Omental fat pad (tissue), 3 donors: ENCODE measurements at regions not wholly inside any gene's neighbourhood (a gene's known extent, or its start where the extent isn't known, plus 50 kb on each side); places are given as distances from the start of the nearest gene placed in this dataset.

Experiments used
- ATAC-seq: fragments of 150-250 bp; one replicate; pipeline ENCODE4 v1.9.1; 2016; ENCODE audit warnings: mild to moderate bottlenecking, moderate library complexity; ENCODE audit not compliant: low FRiP score
- DNase-seq: peaks from one replicate; pipeline ENCODE4 v3.0.0-alpha.2; 2019; ENCODE audit warnings: low spot score
- TF ChIP-seq, protein P1 (sequence below), 3 donors: fragments of 450-650 bp; IDR thresholded peaks; one replicate each; pipeline ENCODE4 v1.5.1; 2016 to 2017; ENCODE audit warnings: antibody characterized with exemption in 3 of 3, mild to moderate bottlenecking in 3 of 3, moderate library complexity in 2 of 3

DNA sequence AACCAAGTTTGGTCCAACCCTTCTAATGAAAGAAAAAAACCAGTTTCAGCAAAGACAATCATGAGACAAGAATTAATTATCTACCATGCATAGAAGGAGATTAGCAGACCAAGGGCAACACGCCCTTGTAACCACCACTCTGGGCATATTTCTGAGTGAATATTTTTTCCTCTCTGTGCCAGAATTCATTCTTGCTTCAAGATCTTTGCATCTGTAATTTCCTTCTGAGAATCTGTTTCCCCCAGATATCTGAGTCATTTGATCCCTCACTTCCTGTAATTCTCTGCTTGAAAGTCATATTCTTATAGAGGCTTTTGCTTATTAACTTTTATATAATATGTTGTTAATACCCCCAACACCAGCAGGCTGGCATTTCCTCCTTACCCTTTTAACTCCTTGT is 243.7 kb downstream of the SLC16A7 start:
- DNase-seq (no peak), ATAC-seq (no peak)
- TF ChIP-seq, protein P1, sequence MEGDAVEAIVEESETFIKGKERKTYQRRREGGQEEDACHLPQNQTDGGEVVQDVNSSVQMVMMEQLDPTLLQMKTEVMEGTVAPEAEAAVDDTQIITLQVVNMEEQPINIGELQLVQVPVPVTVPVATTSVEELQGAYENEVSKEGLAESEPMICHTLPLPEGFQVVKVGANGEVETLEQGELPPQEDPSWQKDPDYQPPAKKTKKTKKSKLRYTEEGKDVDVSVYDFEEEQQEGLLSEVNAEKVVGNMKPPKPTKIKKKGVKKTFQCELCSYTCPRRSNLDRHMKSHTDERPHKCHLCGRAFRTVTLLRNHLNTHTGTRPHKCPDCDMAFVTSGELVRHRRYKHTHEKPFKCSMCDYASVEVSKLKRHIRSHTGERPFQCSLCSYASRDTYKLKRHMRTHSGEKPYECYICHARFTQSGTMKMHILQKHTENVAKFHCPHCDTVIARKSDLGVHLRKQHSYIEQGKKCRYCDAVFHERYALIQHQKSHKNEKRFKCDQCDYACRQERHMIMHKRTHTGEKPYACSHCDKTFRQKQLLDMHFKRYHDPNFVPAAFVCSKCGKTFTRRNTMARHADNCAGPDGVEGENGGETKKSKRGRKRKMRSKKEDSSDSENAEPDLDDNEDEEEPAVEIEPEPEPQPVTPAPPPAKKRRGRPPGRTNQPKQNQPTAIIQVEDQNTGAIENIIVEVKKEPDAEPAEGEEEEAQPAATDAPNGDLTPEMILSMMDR (IDR thresholded peaks at IDR 0.05): no peak

DNA sequence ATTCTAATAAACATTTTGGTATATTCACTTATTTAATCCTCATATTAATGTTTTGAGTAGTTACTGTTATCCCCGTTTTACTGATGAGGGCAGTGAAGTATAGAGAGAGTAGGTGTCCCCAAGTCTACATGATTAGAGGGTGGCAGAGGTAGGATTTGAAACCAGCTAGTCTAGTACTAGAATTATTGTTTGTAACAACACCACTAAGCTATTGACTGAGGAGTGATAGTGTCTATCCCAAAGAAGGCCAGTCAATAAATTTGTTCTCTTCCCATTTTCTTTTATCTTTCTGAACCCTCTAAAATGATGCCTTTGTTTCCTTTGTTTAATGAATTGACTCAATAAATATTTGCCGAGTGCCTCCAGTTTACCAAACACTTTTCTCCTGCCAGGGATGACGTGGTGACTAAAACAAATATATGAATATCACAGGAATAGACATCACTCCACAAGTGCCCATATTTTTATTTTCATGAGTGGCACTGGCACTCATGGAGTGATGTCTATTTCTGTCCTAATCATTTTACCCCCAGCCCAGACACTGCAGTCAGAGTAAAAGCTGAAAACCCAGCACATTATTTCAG is 247.5 kb downstream of the SLC16A7 start:
- no peak for DNase-seq
- TF ChIP-seq, protein P1 (IDR thresholded peaks at IDR 0.05): no peak

DNA sequence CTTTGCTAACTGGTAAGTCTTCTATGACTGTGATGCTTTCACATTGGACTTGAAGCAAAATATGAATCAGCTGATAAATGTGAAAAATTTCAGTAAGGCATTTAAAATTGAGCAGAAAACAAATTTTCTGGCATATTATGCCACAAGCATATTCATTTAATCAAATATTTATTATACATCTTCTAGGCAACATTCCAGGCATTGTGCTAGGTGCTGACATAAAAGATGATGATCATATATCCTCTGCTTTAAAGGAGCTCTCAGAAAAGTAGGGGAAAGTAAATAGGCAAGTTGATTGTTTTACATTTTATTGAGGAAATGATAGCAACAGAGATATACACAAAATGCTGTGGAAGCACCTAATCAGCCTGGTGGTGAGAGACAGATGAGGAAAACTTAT is 248.9 kb downstream of the SLC16A7 start:
- TF ChIP-seq, protein P1 (IDR thresholded peaks at IDR 0.05): no peak
- ATAC-seq: no peak

More for the DNA sequence above, 247.5 kb downstream of the SLC16A7 start:
- ATAC-seq: no peak

DNA sequence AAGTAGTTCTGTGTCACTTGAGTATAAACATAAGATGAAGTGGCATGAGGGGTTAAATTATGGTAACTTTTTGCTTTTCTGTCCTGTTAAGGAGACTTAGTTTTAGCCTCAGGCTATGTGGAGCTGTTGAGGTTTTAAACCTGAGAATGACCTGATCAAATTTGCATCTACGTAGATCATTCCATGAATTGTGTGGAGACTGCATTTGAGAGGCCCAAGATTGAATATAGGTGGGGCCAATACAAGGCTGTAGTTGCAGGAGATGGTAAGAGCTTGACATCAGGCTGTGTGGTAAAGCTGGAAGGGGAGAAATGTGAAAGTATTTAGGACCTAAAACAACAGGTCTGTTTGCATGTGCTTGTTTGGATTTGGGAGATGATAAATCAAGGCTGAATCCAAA is 249.5 kb downstream of the SLC16A7 start:
- TF ChIP-seq, protein P1 (IDR thresholded peaks at IDR 0.05): no peak
- no peak for DNase-seq
- ATAC-seq: no peak

More for the DNA sequence above, 248.9 kb downstream of the SLC16A7 start:
- DNase-seq: no peak

DNA sequence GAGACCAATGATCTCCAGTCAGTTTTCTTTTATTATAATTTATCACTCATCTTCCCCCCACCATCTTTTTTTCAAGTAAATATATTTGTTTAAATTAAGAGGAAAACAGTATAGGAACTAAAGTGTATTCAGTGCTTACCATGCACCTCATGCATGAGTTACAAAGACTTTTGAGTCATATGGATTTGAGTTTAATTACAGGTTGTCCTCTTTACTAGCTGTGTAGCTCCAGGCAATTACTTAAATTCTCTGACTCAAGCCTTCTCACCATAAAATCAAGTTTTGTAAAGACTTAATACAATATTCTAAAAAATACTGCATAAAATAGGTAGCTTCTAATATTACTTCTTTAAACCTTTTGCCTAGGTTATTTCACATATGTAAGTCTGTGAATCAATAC is 251.3 kb downstream of the SLC16A7 start:
- DNase-seq (no peak), ATAC-seq (no peak)
- TF ChIP-seq, protein P1 (IDR thresholded peaks at IDR 0.05): no peak

DNA sequence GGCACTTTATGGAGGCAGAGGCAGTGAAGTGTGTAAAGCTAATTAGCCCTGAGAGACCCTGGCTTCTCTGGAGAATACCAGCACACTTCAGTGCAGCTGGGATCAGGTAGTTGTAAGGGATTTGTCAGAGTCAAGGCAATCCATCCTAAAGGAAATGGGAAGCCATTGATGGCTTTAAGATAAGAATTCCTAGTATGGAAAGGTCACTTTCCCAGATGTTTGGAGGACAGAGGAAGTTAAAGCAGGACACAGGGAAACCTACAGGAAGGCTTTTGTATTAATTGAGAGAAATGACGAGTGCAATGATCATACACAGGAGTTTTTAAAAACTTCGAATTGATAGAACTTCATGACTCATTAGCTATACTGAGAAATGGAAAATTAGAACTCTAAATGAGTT is 254.4 kb downstream of the SLC16A7 start:
- ATAC-seq (no peak), DNase-seq (no peak)
- TF ChIP-seq, protein P1 (IDR thresholded peaks at IDR 0.05): no peak

DNA sequence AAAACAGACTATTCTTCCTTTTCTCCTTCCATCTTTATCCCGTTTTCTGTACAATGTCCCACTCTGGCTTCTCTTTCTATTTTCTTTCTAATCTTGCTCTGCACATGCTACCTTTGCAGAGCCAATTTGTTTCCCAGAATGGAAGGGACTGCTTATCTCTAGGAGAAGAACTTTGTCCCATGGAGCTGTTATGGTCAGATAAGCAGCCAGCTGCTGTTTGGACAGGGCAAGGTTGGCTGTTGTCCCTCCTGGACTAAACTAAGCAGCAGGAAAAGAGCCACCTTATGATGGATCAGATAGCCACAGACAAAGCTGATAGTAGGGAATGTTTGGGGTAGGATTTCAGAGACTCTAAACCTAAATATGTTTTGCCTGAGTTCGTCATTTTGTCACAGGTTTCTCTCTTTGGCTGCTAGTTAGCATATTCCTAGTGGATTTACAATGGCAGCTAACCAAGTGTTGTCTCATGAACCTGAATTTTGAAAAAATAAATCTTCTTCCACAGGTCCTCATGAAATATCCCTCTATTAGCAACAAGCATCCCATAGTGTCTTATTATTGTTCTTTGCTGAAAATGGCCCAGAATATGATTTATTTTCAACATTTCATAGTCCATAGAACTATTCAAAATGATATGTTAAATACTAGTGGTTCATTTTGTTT is 262.8 kb downstream of the SLC16A7 start:
- ATAC-seq (no peak), DNase-seq (no peak)
- TF ChIP-seq, protein P1 (IDR thresholded peaks at IDR 0.05): no peak
